ENCODE measurements at regions not wholly inside any gene's neighbourhood (a gene's known extent, or its start where the extent isn't known, plus 50 kb on each side); places are given as distances from the start of the nearest gene placed in this dataset.
A peak's percentile ranks its signal among the peaks of the same experiment; 100 is the strongest.

DNA sequence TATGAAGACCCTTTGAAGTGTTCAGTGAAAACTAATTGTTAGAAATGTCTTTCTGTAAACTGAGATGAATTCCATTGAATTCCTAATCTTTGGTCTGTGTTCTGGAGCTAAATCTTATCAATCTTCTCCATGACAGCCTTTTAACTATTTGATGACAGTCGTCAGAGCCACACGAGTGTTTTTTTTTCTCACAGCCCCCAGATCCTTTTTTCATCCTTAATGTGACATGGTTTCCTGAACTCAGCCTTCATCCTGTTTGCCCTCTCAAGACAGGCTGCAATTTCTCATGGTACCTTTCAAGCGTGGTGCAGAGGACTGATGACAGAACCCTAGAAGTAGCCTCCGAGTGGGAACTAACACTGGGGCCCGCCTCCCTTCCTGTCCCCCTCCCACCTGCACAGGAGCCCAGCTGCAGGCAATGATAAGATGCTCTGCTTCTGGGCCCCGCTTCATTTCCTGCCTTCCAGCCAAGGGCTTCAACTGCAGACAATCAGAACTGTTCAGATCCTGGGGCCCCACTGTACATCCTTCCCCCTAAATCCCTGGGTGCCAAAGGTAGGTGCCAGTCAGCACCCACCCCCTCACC is 114.6 kb upstream of the VAV3 start:
- H3K27me3 Mint-ChIP-seq (ENCODE audit: low read depth): no peaks in the 10 kb centered on the region
- H3K36me3 Mint-ChIP-seq: no peaks in the 10 kb centered on the region
- TF ChIP-seq, protein P1, sequence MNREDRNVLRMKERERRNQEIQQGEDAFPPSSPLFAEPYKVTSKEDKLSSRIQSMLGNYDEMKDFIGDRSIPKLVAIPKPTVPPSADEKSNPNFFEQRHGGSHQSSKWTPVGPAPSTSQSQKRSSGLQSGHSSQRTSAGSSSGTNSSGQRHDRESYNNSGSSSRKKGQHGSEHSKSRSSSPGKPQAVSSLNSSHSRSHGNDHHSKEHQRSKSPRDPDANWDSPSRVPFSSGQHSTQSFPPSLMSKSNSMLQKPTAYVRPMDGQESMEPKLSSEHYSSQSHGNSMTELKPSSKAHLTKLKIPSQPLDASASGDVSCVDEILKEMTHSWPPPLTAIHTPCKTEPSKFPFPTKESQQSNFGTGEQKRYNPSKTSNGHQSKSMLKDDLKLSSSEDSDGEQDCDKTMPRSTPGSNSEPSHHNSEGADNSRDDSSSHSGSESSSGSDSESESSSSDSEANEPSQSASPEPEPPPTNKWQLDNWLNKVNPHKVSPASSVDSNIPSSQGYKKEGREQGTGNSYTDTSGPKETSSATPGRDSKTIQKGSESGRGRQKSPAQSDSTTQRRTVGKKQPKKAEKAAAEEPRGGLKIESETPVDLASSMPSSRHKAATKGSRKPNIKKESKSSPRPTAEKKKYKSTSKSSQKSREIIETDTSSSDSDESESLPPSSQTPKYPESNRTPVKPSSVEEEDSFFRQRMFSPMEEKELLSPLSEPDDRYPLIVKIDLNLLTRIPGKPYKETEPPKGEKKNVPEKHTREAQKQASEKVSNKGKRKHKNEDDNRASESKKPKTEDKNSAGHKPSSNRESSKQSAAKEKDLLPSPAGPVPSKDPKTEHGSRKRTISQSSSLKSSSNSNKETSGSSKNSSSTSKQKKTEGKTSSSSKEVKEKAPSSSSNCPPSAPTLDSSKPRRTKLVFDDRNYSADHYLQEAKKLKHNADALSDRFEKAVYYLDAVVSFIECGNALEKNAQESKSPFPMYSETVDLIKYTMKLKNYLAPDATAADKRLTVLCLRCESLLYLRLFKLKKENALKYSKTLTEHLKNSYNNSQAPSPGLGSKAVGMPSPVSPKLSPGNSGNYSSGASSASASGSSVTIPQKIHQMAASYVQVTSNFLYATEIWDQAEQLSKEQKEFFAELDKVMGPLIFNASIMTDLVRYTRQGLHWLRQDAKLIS (CRISPR knock-in tag; IDR thresholded peaks at IDR 0.05; ENCODE audit: borderline replicate concordance): no peak
- TF ChIP-seq, protein P2, sequence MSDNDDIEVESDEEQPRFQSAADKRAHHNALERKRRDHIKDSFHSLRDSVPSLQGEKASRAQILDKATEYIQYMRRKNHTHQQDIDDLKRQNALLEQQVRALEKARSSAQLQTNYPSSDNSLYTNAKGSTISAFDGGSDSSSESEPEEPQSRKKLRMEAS (CRISPR knock-in tag; IDR thresholded peaks at IDR 0.05): no peak
- TF ChIP-seq ZNF416 (CRISPR knock-in tag; IDR thresholded peaks at IDR 0.05) (no peak), ZNF671 (CRISPR knock-in tag; IDR thresholded peaks at IDR 0.05) (no peak), ZNF263 (CRISPR knock-in tag; IDR thresholded peaks at IDR 0.05; ENCODE audit: low read depth) (no peak)
- no peak overlapping the region for H3K4me3 Mint-ChIP-seq
- CTCF ChIA-PET: no interaction called here
- no peaks in the 10 kb centered on the region for H3K9me3 Mint-ChIP-seq
- POLR2A ChIA-PET: interaction anchor here (0.5 kb wide), 1 partner anchor 128 kb away, joined by 3 read pairs; no protein-coding TSS in a partner anchor
- DNase-seq (ENCODE audit: low spot score) (peak; percentile 13), ATAC-seq (peak; percentile 61)
- peaks cover 15% of the 10 kb centered on the region for H3K4me1 Mint-ChIP-seq
- no peak overlapping the region for H3K27ac Mint-ChIP-seq

DNA sequence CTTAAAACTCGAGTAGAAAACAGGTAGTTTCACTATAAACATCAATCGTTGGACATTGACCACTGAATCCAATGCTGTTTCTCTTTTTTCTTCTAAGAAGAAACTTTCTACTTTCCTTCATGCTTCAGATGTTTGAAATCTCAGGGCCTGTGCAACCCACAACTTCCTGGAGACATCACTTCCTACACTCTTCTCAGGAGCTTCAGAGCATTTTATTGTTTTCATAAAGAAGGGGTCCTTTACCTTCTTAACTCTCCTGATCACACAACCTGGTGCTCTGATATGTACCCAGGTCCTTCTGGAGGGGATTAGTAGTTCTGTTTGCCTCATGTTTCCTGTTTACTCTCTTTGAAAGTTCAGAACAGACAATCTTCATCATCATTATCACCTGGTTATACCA is 113.0 kb upstream of the VAV3 start:
- POLR2A ChIA-PET: no interaction called here
- TF ChIP-seq, protein P3, sequence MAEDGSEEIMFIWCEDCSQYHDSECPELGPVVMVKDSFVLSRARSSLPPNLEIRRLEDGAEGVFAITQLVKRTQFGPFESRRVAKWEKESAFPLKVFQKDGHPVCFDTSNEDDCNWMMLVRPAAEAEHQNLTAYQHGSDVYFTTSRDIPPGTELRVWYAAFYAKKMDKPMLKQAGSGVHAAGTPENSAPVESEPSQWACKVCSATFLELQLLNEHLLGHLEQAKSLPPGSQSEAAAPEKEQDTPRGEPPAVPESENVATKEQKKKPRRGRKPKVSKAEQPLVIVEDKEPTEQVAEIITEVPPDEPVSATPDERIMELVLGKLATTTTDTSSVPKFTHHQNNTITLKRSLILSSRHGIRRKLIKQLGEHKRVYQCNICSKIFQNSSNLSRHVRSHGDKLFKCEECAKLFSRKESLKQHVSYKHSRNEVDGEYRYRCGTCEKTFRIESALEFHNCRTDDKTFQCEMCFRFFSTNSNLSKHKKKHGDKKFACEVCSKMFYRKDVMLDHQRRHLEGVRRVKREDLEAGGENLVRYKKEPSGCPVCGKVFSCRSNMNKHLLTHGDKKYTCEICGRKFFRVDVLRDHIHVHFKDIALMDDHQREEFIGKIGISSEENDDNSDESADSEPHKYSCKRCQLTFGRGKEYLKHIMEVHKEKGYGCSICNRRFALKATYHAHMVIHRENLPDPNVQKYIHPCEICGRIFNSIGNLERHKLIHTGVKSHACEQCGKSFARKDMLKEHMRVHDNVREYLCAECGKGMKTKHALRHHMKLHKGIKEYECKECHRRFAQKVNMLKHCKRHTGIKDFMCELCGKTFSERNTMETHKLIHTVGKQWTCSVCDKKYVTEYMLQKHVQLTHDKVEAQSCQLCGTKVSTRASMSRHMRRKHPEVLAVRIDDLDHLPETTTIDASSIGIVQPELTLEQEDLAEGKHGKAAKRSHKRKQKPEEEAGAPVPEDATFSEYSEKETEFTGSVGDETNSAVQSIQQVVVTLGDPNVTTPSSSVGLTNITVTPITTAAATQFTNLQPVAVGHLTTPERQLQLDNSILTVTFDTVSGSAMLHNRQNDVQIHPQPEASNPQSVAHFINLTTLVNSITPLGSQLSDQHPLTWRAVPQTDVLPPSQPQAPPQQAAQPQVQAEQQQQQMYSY (CRISPR knock-in tag; IDR thresholded peaks at IDR 0.05): no peak
- TF ChIP-seq NR2C2 (CRISPR knock-in tag; IDR thresholded peaks at IDR 0.05) (no peak), SMAD3 (CRISPR knock-in tag; IDR thresholded peaks at IDR 0.05; ENCODE audit: borderline replicate concordance) (no peak), ZNF219 (CRISPR knock-in tag; IDR thresholded peaks at IDR 0.05; ENCODE audit: borderline replicate concordance) (no peak), NFE2L1 (CRISPR knock-in tag; IDR thresholded peaks at IDR 0.05) (no peak)
- TF ChIP-seq, protein P4, sequence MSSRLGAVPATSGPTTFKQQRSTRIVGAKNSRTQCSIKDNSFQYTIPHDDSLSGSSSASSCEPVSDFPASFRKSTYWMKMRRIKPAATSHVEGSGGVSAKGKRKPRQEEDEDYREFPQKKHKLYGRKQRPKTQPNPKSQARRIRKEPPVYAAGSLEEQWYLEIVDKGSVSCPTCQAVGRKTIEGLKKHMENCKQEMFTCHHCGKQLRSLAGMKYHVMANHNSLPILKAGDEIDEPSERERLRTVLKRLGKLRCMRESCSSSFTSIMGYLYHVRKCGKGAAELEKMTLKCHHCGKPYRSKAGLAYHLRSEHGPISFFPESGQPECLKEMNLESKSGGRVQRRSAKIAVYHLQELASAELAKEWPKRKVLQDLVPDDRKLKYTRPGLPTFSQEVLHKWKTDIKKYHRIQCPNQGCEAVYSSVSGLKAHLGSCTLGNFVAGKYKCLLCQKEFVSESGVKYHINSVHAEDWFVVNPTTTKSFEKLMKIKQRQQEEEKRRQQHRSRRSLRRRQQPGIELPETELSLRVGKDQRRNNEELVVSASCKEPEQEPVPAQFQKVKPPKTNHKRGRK (CRISPR knock-in tag; IDR thresholded peaks at IDR 0.05; ENCODE audit: borderline replicate concordance): no peak
- TF ChIP-seq, protein P5, sequence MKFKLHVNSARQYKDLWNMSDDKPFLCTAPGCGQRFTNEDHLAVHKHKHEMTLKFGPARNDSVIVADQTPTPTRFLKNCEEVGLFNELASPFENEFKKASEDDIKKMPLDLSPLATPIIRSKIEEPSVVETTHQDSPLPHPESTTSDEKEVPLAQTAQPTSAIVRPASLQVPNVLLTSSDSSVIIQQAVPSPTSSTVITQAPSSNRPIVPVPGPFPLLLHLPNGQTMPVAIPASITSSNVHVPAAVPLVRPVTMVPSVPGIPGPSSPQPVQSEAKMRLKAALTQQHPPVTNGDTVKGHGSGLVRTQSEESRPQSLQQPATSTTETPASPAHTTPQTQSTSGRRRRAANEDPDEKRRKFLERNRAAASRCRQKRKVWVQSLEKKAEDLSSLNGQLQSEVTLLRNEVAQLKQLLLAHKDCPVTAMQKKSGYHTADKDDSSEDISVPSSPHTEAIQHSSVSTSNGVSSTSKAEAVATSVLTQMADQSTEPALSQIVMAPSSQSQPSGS (CRISPR knock-in tag; IDR thresholded peaks at IDR 0.05; ENCODE audit: borderline replicate concordance, low read depth): no peak
- TF ChIP-seq, protein P6, sequence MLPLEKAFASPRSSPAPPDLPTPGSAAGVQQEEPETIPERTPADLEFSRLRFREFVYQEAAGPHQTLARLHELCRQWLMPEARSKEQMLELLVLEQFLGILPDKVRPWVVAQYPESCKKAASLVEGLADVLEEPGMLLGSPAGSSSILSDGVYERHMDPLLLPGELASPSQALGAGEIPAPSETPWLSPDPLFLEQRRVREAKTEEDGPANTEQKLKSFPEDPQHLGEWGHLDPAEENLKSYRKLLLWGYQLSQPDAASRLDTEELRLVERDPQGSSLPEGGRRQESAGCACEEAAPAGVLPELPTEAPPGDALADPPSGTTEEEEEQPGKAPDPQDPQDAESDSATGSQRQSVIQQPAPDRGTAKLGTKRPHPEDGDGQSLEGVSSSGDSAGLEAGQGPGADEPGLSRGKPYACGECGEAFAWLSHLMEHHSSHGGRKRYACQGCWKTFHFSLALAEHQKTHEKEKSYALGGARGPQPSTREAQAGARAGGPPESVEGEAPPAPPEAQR (CRISPR knock-in tag; IDR thresholded peaks at IDR 0.05): no peak
- ATAC-seq (no peak), DNase-seq (ENCODE audit: low spot score) (no peak)
- Mint-ChIP-seq H3K27ac (no peak overlapping the region), H3K9me3 (no peaks in the 10 kb centered on the region), H3K36me3 (no peaks in the 10 kb centered on the region), H3K27me3 (ENCODE audit: low read depth) (no peaks in the 10 kb centered on the region), H3K4me1 (peaks cover 11% of the 10 kb centered on the region), H3K4me3 (no peak overlapping the region)
- CTCF ChIA-PET: interaction anchor here (0.7 kb wide), 1 partner anchor 115 kb away, joined by 3 read pairs; no protein-coding TSS in a partner anchor
